Suprapubic skin (tissue), 4 donors: ENCODE measurements at regions not wholly inside any gene's neighbourhood (a gene's known extent, or its start where the extent isn't known, plus 50 kb on each side); places are given as distances from the start of the nearest gene placed in this dataset.

Experiments used
- EP300 ChIP-seq: sonication (generic); formaldehyde crosslinking; IDR thresholded peaks from one replicate; pipeline ENCODE4 v1.6.1; 2017; ENCODE audit warnings: antibody characterized with exemption
- POLR2A ChIP-seq, 2 donors: fragments of 450-650 bp; IDR thresholded peaks; one replicate each; pipeline ENCODE4 v1.6.1; 2017; ENCODE audit warnings: antibody characterized with exemption in 2 of 2, mild to moderate bottlenecking in 2 of 2, moderate library complexity in 2 of 2
- POLR2AphosphoS5 ChIP-seq, 3 donors: sonication (generic); formaldehyde crosslinking; IDR thresholded peaks; one replicate each; pipeline ENCODE4 v1.6.1; 2017; ENCODE audit warnings: antibody characterized with exemption in 3 of 3
- TF ChIP-seq, protein P1 (sequence below), 2 donors: fragments of 200-600 bp in 1 of 2; fragments of 450-650 bp in 1 of 2; sonication (generic) in 1 of 2; IDR thresholded peaks; one replicate each; pipeline ENCODE4 v1.5.1; 2016 to 2019; ENCODE audit warnings: antibody characterized with exemption in 2 of 2, mild to moderate bottlenecking in 1 of 2, moderate library complexity in 1 of 2

DNA sequence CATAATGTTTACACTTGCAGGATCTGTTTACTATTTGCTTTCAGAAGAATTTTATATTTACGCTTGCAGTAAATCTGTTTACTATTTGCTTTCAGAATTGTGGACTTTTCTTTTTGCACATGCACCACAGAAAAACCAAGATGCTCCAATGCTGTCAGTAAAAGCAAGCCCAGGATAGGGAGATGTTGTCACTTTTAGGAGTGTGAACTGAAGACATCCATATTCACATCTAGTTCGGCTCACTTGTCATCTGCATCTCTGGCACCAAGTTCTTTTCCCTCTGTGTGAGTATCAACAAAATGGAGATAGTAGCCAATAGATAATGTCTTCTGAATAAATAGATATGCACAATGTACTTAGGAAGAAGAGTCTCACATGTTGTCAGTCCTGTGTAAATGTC is 109.3 kb upstream of the MXRA5 start:
- TF ChIP-seq, protein P1, sequence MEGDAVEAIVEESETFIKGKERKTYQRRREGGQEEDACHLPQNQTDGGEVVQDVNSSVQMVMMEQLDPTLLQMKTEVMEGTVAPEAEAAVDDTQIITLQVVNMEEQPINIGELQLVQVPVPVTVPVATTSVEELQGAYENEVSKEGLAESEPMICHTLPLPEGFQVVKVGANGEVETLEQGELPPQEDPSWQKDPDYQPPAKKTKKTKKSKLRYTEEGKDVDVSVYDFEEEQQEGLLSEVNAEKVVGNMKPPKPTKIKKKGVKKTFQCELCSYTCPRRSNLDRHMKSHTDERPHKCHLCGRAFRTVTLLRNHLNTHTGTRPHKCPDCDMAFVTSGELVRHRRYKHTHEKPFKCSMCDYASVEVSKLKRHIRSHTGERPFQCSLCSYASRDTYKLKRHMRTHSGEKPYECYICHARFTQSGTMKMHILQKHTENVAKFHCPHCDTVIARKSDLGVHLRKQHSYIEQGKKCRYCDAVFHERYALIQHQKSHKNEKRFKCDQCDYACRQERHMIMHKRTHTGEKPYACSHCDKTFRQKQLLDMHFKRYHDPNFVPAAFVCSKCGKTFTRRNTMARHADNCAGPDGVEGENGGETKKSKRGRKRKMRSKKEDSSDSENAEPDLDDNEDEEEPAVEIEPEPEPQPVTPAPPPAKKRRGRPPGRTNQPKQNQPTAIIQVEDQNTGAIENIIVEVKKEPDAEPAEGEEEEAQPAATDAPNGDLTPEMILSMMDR (IDR thresholded peaks at IDR 0.05): no peak
- no peak for TF ChIP-seq POLR2AphosphoS5 (IDR thresholded peaks at IDR 0.05)
- TF ChIP-seq POLR2A (IDR thresholded peaks at IDR 0.05): no peak
- TF ChIP-seq EP300: no peak
